HG03045 (cell line): ENCODE measurements at regions not wholly inside any gene's neighbourhood (a gene's known extent, or its start where the extent isn't known, plus 50 kb on each side); places are given as distances from the start of the nearest gene placed in this dataset.

Source experiments
- ATAC-seq: cut with Tn5 transposase; IDR thresholded peaks from one replicate; pipeline ENCODE4 v1.9.1; 2021; ENCODE audit warnings: mild to moderate bottlenecking, moderate library complexity; ENCODE audit not compliant: unreplicated experiment

- ATAC-seq = no peak
Observed at GRCh38 chr1:48055876-48056764, 58.9 kb upstream of the TRABD2B start.

DNA sequence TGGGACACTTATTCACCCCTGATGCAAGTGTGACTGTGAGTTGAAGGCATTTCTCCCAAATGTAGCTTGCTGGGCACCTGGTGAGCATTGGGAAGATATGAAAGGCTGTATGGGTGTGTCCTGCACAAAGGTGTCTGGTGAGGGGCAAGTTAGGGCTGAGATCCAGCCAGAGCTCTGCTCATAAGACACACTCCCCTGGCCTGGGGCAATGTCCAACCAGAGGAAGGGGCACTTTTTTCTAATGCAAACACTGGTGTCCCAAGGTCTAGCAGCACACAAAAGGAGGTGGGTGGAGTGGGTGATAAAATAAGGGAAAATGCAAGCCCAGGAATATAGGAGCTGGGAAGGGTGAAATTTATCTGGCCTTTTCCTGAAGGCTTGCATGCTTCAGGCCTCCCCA is 57.0 kb upstream of the TRABD2B start:
- ATAC-seq = no peak

DNA sequence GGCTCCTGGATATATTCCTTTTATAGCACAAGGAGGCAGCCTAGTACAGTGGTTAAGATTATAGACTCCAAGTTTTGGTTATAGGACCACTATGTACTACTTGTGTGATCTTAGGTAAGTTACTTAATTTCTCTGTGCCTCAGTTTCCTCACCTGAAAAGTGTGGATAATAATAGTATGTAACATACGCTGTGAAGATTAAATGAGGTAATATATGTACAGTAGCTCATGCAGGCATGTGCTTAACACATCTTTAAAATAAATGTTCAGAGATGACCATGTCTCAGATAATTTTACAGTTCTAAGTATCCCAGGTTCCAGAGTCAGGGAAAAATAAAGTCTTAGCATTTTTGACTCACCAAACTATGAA is 55.7 kb upstream of the TRABD2B start:
- no peak for ATAC-seq

DNA sequence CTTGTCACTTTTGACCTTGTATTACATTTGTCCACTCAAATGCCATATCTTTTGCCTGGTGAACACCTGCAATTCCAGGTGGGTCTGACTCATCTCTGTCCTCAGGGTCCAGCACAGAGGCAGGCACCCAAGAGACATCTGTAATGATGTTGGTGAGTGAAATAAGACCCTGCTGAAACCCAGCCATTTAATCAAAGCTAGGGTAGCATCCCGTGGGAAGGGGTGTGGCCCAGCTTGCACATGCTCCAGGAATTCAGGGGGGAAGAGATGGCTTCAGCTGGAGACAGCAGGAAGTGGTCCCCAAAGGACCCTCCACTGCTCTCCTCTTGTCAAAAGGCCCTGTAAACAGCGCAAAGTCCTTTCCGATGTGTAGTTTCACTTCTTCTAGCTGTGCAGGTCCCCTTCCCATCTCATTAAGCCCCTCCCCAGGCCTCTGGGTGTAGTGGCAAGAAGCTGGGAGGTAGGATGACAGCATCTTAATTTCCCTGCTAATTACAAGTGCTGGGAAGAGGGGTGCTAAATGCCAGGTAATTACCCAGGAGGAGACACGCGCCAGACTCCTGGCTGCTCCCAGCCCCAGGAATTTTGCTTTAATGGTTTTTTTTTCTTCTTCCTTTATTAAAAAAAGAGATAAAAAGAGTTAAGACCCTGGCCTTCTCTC is 54.4 kb upstream of the TRABD2B start:
- no peak for ATAC-seq

DNA sequence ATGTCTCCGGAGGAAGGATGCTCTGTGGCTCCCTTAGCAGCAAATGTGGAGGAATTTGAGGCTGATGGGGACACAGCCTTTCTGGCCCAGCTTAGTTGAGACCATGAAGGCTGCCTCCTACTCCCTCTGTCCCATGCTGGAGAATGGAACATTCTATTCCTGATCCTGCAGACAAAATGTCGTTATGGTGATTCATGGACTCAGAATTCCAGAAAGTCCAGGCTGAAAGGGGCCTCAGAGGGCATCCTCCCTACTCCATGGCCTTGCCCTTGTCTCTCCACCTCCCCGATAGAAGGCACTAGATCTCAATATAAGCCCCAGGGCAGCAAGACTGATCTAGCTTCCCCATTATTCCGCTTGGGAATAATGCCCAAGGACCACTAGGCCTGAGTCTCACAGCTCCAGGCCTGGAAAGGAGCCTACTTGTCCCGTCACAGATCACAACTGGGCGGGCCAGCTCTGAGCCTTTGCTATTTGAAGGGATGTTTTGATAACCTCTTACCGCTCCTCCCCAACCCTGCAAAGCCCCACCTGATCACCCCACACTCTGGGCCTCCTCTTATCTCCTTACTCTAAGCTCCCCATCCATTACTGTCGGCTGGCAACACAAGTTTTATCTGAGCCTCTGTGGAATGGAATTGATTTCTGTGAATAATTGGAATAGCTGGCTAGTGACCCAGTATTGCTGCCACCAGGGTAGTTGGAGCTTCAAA is 52.8 kb upstream of the TRABD2B start:
- ATAC-seq = no peak

GRCh38 chr1:48048980-48049379 is 51.8 kb upstream of the TRABD2B start:
- ATAC-seq = no peak

- ATAC-seq = no peak
Observed at GRCh38 chr1:48048064-48048463, 50.9 kb upstream of the TRABD2B start.

DNA sequence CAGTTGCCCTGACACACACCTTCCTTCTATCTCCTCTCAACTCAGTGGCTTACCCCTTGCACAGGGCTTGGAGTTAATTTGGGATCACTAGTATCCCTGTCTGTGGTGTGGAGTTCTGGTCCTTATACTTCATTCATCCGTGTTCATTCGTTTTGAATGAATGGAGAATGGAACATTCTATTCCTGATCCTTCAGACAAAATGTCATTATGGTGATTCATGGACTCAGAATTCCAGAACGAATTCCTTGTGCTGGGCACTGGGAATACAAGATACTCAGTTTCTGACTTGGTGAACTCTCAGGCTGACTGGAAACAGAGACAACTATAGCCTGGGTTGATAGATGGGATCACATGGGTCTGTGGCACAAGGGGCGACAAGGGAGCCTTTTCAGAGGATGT is 49.9 kb upstream of the TRABD2B start:
- no peak for ATAC-seq
